Hepatocyte (in vitro differentiated cells): ENCODE measurements at regions not wholly inside any gene's neighbourhood (a gene's known extent, or its start where the extent isn't known, plus 50 kb on each side); places are given as distances from the start of the nearest gene placed in this dataset.

ENCODE experiments used
- EZH2 ChIP-seq: fragments of 200-600 bp; sonication (generic); IDR thresholded peaks from 2 replicates; pipeline ENCODE4 v1.6.1; 2016; ENCODE audit warnings: antibody characterized with exemption, mild to moderate bottlenecking, borderline replicate concordance
- TF ChIP-seq, protein P1 (sequence below): fragments of 200-600 bp; sonication (generic); IDR thresholded peaks from 2 replicates; pipeline ENCODE4 v1.5.1; 2016; ENCODE audit warnings: antibody characterized with exemption, mild to moderate bottlenecking; ENCODE audit not compliant: poor library complexity

DNA sequence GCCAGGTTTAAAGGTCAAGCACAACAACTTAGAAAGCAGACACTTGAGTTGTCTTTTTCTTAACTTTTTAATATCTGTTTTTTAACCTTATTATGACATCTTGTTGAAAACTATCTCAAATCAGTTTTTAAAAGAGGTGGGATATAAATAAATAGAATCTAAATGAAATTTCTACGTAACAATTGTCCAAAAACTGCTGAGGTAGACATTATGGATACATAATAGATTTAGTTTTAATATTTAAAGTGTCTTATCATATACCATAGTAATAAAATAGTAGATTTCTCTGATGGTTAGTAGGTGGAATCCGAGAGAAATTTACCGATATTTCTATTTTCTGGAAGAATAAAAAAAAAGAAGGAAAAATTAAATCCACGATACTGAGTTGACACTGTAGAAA lies 113.9 kb upstream of the MMS22L start:
- TF ChIP-seq EZH2 = no peak
- TF ChIP-seq, protein P1, sequence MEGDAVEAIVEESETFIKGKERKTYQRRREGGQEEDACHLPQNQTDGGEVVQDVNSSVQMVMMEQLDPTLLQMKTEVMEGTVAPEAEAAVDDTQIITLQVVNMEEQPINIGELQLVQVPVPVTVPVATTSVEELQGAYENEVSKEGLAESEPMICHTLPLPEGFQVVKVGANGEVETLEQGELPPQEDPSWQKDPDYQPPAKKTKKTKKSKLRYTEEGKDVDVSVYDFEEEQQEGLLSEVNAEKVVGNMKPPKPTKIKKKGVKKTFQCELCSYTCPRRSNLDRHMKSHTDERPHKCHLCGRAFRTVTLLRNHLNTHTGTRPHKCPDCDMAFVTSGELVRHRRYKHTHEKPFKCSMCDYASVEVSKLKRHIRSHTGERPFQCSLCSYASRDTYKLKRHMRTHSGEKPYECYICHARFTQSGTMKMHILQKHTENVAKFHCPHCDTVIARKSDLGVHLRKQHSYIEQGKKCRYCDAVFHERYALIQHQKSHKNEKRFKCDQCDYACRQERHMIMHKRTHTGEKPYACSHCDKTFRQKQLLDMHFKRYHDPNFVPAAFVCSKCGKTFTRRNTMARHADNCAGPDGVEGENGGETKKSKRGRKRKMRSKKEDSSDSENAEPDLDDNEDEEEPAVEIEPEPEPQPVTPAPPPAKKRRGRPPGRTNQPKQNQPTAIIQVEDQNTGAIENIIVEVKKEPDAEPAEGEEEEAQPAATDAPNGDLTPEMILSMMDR = no peak
